Activated T-helper 17 cell treated with anti-CD3 and anti-CD28 coated beads, Interleukin-2, amount 50 U/mL, for 72 hours (primary cell): ENCODE measurements at regions not wholly inside any gene's neighbourhood (a gene's known extent, or its start where the extent isn't known, plus 50 kb on each side); places are given as distances from the start of the nearest gene placed in this dataset.
"Not testable (repeated sequence)": the region's sequence is repeated elsewhere in the genome, so short reads cannot be mapped to it uniquely, and the experiment has no call there.

Experiments used
- ATAC-seq: fragments of 150-1000 bp; cut with Tn5 transposase; replicated peaks from 2 replicates; pipeline ENCODE4 v1.10.0; 2021; ENCODE audit warnings: mild to moderate bottlenecking, moderate library complexity
- H3K27ac Mint-ChIP-seq: one replicate; pipeline ENCODE4 v1.8.0; 2022; ENCODE audit warnings: mixed read lengths
- H3K27me3 Mint-ChIP-seq: one replicate; pipeline ENCODE4 v1.8.0; 2022; ENCODE audit warnings: mixed read lengths
- H3K36me3 Mint-ChIP-seq: one replicate; pipeline ENCODE4 v1.8.0; 2022; ENCODE audit warnings: low read depth, mild to moderate bottlenecking, mixed read lengths
- H3K4me1 Mint-ChIP-seq: one replicate; pipeline ENCODE4 v1.8.0; 2022; ENCODE audit warnings: mixed read lengths
- H3K4me3 Mint-ChIP-seq: one replicate; pipeline ENCODE4 v1.8.0; 2022; ENCODE audit warnings: mild to moderate bottlenecking, mixed read lengths
- H3K9me3 Mint-ChIP-seq: one replicate; pipeline ENCODE4 v1.8.0; 2022; ENCODE audit warnings: mixed read lengths

GRCh38 chr4:100340512-100341485, 150.5 kb upstream of the DDIT4L start:
- Mint-ChIP-seq H3K4me1 (no peaks in the 10 kb centered on the region), H3K9me3 (peaks cover 6% of the 10 kb centered on the region), H3K4me3 (no peak overlapping the region), H3K27me3 (peaks cover 3% of the 10 kb centered on the region), H3K36me3 (no peaks in the 10 kb centered on the region), H3K27ac (no peak overlapping the region)
- no peak for ATAC-seq

DNA sequence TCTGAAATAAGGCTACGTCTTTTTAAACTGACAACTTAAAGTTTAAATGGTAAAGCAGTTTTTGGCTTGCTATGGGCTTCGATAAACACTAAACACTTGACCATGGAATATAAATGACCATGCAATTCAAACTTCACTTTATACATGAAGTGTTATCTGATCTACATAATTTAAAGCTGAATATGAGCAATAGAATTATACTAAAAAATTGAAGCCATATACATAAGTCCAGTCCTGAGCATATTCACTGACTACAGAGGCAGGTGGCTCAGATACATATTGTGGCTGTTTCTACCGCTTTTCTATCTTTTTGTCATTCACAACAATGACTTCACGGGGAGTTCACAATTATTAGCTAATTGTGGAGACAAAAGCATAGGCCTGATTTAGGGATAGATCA, 149.6 kb upstream of the DDIT4L start:
- Mint-ChIP-seq H3K27me3 (peaks cover 3% of the 10 kb centered on the region), H3K27ac (peak overlapping the region; percentile 16), H3K4me1 (no peaks in the 10 kb centered on the region), H3K4me3 (no peak overlapping the region), H3K9me3 (peaks cover 6% of the 10 kb centered on the region), H3K36me3 (no peaks in the 10 kb centered on the region)
- no peak for ATAC-seq

GRCh38 chr4:100333491-100333890, 143.2 kb upstream of the DDIT4L start:
- ATAC-seq, H3K27ac Mint-ChIP-seq, H3K4me3 Mint-ChIP-seq, H3K36me3 Mint-ChIP-seq, H3K4me1 Mint-ChIP-seq: not testable (repeated sequence)
- Mint-ChIP-seq H3K9me3 (peaks cover 21% of the 10 kb centered on the region), H3K27me3 (peaks cover 18% of the 10 kb centered on the region)

GRCh38 chr4:100317032-100317864, 127.0 kb upstream of the DDIT4L start:
- no peak overlapping the region for H3K4me3 Mint-ChIP-seq
- ATAC-seq = no peak
- H3K9me3 Mint-ChIP-seq = no peaks in the 10 kb centered on the region
- H3K27me3 Mint-ChIP-seq = peaks cover 5% of the 10 kb centered on the region
- H3K27ac Mint-ChIP-seq = no peak overlapping the region
- no peaks in the 10 kb centered on the region for H3K4me1 Mint-ChIP-seq
- no peaks in the 10 kb centered on the region for H3K36me3 Mint-ChIP-seq

DNA sequence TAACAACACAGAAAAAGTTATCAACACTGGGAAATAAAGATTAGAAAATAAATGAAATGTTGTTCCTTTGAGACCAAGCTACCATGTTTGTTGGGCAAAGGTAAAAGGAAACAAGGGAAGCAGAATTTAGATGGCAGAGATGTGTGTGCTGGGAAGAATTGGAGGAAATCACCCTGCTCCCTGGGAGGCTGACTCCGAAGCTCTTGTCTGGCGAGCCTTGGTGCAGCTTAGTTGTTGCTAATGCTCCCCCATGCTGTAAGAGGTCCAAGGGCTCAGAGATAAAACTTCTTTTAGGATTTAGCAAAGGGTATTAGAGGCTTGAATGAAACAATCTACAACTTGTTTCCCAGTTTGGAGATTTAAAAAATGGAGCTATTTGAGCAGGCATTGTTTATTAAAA, 123.8 kb upstream of the DDIT4L start:
- Mint-ChIP-seq H3K4me3 (no peak overlapping the region), H3K27me3 (peaks cover 12% of the 10 kb centered on the region), H3K27ac (no peak overlapping the region), H3K36me3 (no peaks in the 10 kb centered on the region), H3K4me1 (no peaks in the 10 kb centered on the region), H3K9me3 (no peaks in the 10 kb centered on the region)
- no peak for ATAC-seq

- no peak overlapping the region for H3K4me3 Mint-ChIP-seq
- H3K36me3 Mint-ChIP-seq = no peaks in the 10 kb centered on the region
- no peaks in the 10 kb centered on the region for H3K4me1 Mint-ChIP-seq
- no peak for ATAC-seq
- peaks cover 12% of the 10 kb centered on the region for H3K27me3 Mint-ChIP-seq
- H3K9me3 Mint-ChIP-seq = no peaks in the 10 kb centered on the region
- no peak overlapping the region for H3K27ac Mint-ChIP-seq
Observed at GRCh38 chr4:100312615-100313350, 122.5 kb upstream of the DDIT4L start.

GRCh38 chr4:100311181-100311580, 120.9 kb upstream of the DDIT4L start:
- H3K36me3 Mint-ChIP-seq = no peaks in the 10 kb centered on the region
- peaks cover 16% of the 10 kb centered on the region for H3K27me3 Mint-ChIP-seq
- no peaks in the 10 kb centered on the region for H3K9me3 Mint-ChIP-seq
- H3K27ac Mint-ChIP-seq = no peak overlapping the region
- H3K4me1 Mint-ChIP-seq = no peaks in the 10 kb centered on the region
- H3K4me3 Mint-ChIP-seq = no peak overlapping the region
- ATAC-seq = no peak

- Mint-ChIP-seq H3K27me3 (peaks cover 14% of the 10 kb centered on the region), H3K36me3 (no peaks in the 10 kb centered on the region), H3K4me3 (no peak overlapping the region), H3K4me1 (no peaks in the 10 kb centered on the region), H3K27ac (no peak overlapping the region), H3K9me3 (no peaks in the 10 kb centered on the region)
- no peak for ATAC-seq
Observed at GRCh38 chr4:100306018-100306417, 115.8 kb upstream of the DDIT4L start.

- peaks cover 12% of the 10 kb centered on the region for H3K27me3 Mint-ChIP-seq
- H3K4me3 Mint-ChIP-seq = no peak overlapping the region
- no peaks in the 10 kb centered on the region for H3K4me1 Mint-ChIP-seq
- H3K36me3 Mint-ChIP-seq = no peaks in the 10 kb centered on the region
- no peak for ATAC-seq
- no peak overlapping the region for H3K27ac Mint-ChIP-seq
- H3K9me3 Mint-ChIP-seq = no peaks in the 10 kb centered on the region
Observed at GRCh38 chr4:100302061-100303026, 112.1 kb upstream of the DDIT4L start.

DNA sequence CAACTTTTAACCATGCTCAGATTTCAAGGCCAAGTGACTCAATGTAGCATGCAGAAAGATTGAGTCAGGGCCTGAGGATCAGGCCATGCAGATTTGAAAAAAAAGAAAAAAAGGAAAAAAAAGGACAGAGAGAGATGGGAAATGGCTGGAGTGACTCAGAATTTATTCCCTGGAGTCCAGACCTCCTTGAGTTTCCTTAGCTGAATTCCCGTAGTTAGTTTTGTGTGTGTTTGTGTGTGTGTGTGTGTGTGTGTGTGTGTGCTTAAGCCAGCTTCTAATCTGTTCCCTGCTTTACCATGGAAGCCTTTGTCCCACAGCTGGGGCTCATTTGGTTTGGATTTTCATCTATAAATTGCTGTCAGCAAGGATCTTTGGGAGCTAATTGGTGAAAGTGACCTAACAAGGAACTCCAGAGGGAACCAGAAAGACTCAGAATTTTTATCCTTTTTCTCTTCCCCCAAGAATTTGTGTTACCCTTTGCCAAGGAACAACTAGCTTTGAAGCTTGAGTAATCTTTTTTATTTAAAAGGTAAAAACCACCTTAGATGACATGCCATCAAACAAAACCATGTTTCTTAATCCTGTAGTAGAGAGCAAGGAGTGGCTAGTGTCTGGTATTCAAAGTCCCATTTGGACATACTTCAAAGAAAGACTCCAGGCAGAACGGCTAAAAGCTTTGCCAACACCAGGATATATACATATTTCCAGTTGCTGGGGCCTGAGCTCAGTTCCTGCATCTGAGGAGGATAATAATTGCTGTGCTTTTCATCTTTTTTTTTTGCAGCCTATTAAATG, 109.0 kb upstream of the DDIT4L start:
- Mint-ChIP-seq H3K27me3 (peaks cover 11% of the 10 kb centered on the region), H3K9me3 (no peaks in the 10 kb centered on the region), H3K27ac (no peak overlapping the region), H3K36me3 (no peaks in the 10 kb centered on the region), H3K4me1 (no peaks in the 10 kb centered on the region), H3K4me3 (no peak overlapping the region)
- ATAC-seq = no peak

- Mint-ChIP-seq H3K27me3 (peaks cover 3% of the 10 kb centered on the region), H3K36me3 (no peaks in the 10 kb centered on the region), H3K4me3 (no peak overlapping the region), H3K27ac (no peak overlapping the region), H3K9me3 (no peaks in the 10 kb centered on the region), H3K4me1 (no peaks in the 10 kb centered on the region)
- ATAC-seq = peak; percentile 43
Observed at GRCh38 chr4:100295792-100296191, 105.5 kb upstream of the DDIT4L start.

DNA sequence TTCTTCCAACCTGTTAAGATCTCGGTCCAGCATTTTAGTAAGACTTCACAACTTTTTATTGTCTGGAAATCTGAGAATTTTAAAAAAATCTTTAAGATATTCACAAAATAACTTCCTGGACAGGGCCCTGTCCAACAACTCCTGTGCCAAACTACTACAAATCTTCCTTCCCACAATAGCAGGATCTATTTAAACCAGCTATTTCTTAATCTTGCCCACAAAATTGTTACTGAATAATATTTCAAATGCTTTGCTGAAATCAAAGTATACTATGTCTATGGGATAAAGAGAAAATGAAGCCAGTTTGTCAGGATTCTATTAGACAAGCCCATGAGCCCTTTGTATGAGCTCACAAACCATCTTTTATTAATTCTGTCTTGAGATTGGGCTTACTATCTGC, 104.1 kb upstream of the DDIT4L start:
- Mint-ChIP-seq H3K27me3 (peaks cover 3% of the 10 kb centered on the region), H3K9me3 (no peaks in the 10 kb centered on the region), H3K4me3 (no peak overlapping the region), H3K4me1 (no peaks in the 10 kb centered on the region), H3K36me3 (no peaks in the 10 kb centered on the region), H3K27ac (no peak overlapping the region)
- no peak for ATAC-seq

- Mint-ChIP-seq H3K9me3 (no peaks in the 10 kb centered on the region), H3K27ac (no peak overlapping the region), H3K4me1 (no peaks in the 10 kb centered on the region), H3K4me3 (no peak overlapping the region), H3K27me3 (peaks cover 3% of the 10 kb centered on the region), H3K36me3 (no peaks in the 10 kb centered on the region)
- ATAC-seq = no peak
Observed at GRCh38 chr4:100290585-100290984, 100.3 kb upstream of the DDIT4L start.
